ENCODE measurements at regions not wholly inside any gene's neighbourhood (a gene's known extent, or its start where the extent isn't known, plus 50 kb on each side); places are given as distances from the start of the nearest gene placed in this dataset.

GRCh38 chr14:86761611-86762010 lies 1231.4 kb downstream of the GALC start:
- no peak overlapping the region for H3K4me3 ChIP-seq
- no peaks in the 10 kb centered on the region for H3K36me3 ChIP-seq (ENCODE audit: insufficient read depth)
- H2AFZ ChIP-seq, result no peak overlapping the region
- no peaks in the 10 kb centered on the region for H3K9me2 ChIP-seq (ENCODE audit: insufficient read depth)
- ATAC-seq (no peak), DNase-seq (ENCODE audit: low spot score) (no peak)
- no peaks in the 10 kb centered on the region for H3F3A ChIP-seq (replicated peaks; ENCODE audit: low read depth)
- no peaks in the 10 kb centered on the region for H4K20me1 ChIP-seq (replicated peaks; ENCODE audit: insufficient read depth)
- no peaks in the 10 kb centered on the region for H3K27me3 ChIP-seq (ENCODE audit: insufficient read depth)
- no peak overlapping the region for H3K27ac Mint-ChIP-seq
- no peaks in the 10 kb centered on the region for H3K4me1 ChIP-seq (ENCODE audit: insufficient read depth)
- no peak overlapping the region for H3K27ac ChIP-seq (ENCODE audit: low read depth)
- H3K27me3 Mint-ChIP-seq (ENCODE audit: insufficient read depth, low read depth, poor library complexity), result peaks cover 4% of the 10 kb centered on the region
- H3K9me3 Mint-ChIP-seq, result no peaks in the 10 kb centered on the region
- H3K4me2 ChIP-seq, result no peak overlapping the region
- H3K79me2 ChIP-seq (replicated peaks; ENCODE audit: insufficient read depth), result no peaks in the 10 kb centered on the region
- no peaks in the 10 kb centered on the region for H3K36me3 Mint-ChIP-seq (ENCODE audit: low read depth)
- TF ChIP-seq, protein P1, sequence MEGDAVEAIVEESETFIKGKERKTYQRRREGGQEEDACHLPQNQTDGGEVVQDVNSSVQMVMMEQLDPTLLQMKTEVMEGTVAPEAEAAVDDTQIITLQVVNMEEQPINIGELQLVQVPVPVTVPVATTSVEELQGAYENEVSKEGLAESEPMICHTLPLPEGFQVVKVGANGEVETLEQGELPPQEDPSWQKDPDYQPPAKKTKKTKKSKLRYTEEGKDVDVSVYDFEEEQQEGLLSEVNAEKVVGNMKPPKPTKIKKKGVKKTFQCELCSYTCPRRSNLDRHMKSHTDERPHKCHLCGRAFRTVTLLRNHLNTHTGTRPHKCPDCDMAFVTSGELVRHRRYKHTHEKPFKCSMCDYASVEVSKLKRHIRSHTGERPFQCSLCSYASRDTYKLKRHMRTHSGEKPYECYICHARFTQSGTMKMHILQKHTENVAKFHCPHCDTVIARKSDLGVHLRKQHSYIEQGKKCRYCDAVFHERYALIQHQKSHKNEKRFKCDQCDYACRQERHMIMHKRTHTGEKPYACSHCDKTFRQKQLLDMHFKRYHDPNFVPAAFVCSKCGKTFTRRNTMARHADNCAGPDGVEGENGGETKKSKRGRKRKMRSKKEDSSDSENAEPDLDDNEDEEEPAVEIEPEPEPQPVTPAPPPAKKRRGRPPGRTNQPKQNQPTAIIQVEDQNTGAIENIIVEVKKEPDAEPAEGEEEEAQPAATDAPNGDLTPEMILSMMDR (conservative IDR thresholded peaks at IDR 0.05; ENCODE audit: low read depth in 2 of 2), result no peak
- TF ChIP-seq REST (IDR thresholded peaks at IDR 0.05; ENCODE audit: unreplicated experiment), result no peak
- no peak for TF ChIP-seq STAT1 (IDR thresholded peaks at IDR 0.05; ENCODE audit: unreplicated experiment)
- no peak for TF ChIP-seq ZNF331 (CRISPR knock-in tag; IDR thresholded peaks at IDR 0.05; ENCODE audit: low read depth)
- no peak for TF ChIP-seq CREB1 (CRISPR knock-in tag; IDR thresholded peaks at IDR 0.05; ENCODE audit: low read depth)
- TF ChIP-seq EZH2 (IDR thresholded peaks at IDR 0.05; ENCODE audit: low read depth, unreplicated experiment), result no peak
- TF ChIP-seq, protein P2, sequence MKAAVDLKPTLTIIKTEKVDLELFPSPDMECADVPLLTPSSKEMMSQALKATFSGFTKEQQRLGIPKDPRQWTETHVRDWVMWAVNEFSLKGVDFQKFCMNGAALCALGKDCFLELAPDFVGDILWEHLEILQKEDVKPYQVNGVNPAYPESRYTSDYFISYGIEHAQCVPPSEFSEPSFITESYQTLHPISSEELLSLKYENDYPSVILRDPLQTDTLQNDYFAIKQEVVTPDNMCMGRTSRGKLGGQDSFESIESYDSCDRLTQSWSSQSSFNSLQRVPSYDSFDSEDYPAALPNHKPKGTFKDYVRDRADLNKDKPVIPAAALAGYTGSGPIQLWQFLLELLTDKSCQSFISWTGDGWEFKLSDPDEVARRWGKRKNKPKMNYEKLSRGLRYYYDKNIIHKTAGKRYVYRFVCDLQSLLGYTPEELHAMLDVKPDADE (IDR thresholded peaks at IDR 0.05), result no peak
- no peak for TF ChIP-seq ZNF114 (CRISPR knock-in tag; IDR thresholded peaks at IDR 0.05)
- H3K4me3 Mint-ChIP-seq, result no peak overlapping the region
- peaks cover 2% of the 10 kb centered on the region; the same call in 2 of the 3 replicates for H3K4me1 Mint-ChIP-seq

DNA sequence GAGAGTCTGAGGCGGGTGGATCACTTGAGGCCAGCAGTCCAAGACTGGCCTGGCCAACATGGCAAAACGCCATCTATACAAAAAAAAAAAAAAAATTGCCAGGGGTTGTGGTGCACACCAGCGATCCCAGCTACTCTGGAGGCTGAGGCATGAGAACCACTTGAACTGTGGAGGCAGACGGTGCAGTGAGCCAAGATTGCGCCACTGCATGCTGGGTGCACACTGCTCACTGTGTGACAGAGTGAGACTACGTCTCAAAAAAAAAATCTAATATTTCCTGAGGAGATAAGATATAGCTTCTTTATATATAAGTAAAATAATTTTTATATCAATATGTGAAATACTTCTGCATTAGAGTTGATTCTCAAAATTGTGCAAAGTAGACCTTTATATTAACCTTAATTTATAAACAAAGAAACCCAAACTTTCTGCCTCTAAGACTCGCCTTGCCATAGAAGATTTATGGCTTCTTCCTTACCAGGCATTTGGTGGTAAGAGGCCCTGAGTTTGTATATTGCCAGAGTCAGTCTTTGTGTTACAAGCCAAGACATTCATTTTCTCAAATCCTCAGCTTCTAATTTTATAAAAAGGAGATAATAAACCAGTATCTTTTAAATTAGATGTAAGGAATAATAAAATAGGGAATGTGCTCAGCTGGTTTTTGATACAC lies 1226.7 kb downstream of the FLRT2 start:
- H3K4me3 ChIP-seq, result no peak overlapping the region
- no peak for DNase-seq (ENCODE audit: low spot score)
- H3K79me2 ChIP-seq (replicated peaks; ENCODE audit: insufficient read depth), result no peaks in the 10 kb centered on the region
- H3K36me3 ChIP-seq (ENCODE audit: insufficient read depth), result no peaks in the 10 kb centered on the region
- H3K27me3 ChIP-seq (ENCODE audit: insufficient read depth), result no peaks in the 10 kb centered on the region
- Mint-ChIP-seq H3K4me1 (no peaks in the 10 kb centered on the region), H3K27me3 (ENCODE audit: insufficient read depth, low read depth, poor library complexity) (no peaks in the 10 kb centered on the region), H3K27ac (no peak overlapping the region), H3K36me3 (ENCODE audit: low read depth) (peaks cover 10% of the 10 kb centered on the region), H3K4me3 (no peak overlapping the region), H3K9me3 (peaks cover 24% of the 10 kb centered on the region)
- H4K20me1 ChIP-seq (replicated peaks; ENCODE audit: insufficient read depth), result no peaks in the 10 kb centered on the region
- no peaks in the 10 kb centered on the region for H3K4me1 ChIP-seq (ENCODE audit: insufficient read depth)
- no peaks in the 10 kb centered on the region for H3K9me2 ChIP-seq (ENCODE audit: insufficient read depth)
- no peak overlapping the region for H2AFZ ChIP-seq
- no peaks in the 10 kb centered on the region for H3F3A ChIP-seq (replicated peaks; ENCODE audit: low read depth)
- no peak overlapping the region for H3K27ac ChIP-seq (ENCODE audit: low read depth)
- no peak for ATAC-seq
- H3K4me2 ChIP-seq, result no peak overlapping the region
- TF ChIP-seq, protein P1 (conservative IDR thresholded peaks at IDR 0.05; ENCODE audit: low read depth in 2 of 2), result no peak
- TF ChIP-seq REST (IDR thresholded peaks at IDR 0.05; ENCODE audit: unreplicated experiment), result no peak

Measured in GM23338 (cell line).